ENCODE measurements at regions not wholly inside any gene's neighbourhood (a gene's known extent, or its start where the extent isn't known, plus 50 kb on each side); places are given as distances from the start of the nearest gene placed in this dataset.

GRCh38 chr7:41315764-41316163 is 387.1 kb downstream of the INHBA start:
- FAIRE-seq (no peak), DNase-seq (ENCODE audit: insufficient read length, low spot score) (no peak)

DNA sequence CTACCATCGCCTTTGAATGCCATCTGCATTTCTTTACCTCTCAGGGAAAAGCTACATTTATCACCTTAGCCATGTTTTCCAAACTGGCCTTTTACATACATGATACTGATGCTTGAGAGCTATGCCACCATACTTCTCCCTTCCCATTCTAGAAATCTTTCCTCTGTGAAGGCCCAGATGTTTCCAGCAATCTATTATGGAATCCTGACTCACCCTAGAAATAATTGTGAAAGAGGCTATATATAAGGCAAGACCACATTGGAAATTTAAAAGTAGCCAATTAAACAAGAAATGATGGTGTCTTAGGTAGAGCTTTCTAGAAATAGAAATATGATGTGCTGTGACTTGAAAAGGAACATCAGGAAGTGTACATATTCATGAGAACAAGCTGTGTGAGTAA is 389.7 kb downstream of the INHBA start:
- DNase-seq (ENCODE audit: insufficient read length, low spot score) (no peak), FAIRE-seq (no peak)

GRCh38 chr7:41312235-41312634 is 390.7 kb downstream of the INHBA start:
- FAIRE-seq (no peak), DNase-seq (ENCODE audit: insufficient read length, low spot score) (no peak)

DNA sequence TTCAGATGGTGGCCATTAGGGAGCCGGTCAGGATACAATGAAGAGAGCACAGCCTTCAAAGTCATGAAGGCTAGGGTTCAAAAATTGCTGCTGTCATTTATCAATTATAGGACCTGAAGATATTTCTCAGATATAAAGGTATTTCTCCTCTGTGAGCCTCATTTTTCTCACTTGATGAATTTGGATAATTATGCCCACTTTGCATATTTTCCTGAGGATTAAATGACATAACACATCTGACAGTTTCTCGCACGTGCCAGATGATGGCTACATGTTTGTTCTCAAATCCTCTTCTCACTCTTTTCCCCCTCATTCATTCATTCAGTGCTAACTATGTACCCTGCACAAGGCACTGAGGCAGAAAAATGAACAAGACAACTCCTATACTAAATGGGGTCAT is 391.6 kb downstream of the INHBA start:
- FAIRE-seq: no peak
- no peak for DNase-seq (ENCODE audit: insufficient read length, low spot score)

DNA sequence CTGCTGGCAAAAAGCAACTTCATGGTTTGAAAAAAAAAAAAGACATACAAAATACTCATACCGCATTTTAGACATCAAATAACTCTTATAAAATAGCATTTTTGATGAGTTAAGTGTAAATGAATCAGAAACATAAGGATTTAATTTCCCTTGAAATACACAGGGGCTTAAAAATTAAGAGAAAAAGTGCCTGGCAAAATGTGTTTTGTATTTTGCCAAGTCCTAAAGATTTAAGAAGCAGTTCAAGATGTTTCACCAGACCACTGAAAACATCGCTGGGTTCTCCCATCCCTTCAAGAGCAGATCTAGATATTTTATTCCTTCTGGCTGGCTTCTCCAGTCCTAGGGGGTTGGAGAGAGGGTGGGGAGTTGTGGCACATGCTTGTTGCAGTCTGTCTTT is 396.4 kb downstream of the INHBA start:
- no peak for FAIRE-seq
- no peak for DNase-seq (ENCODE audit: insufficient read length, low spot score)

DNA sequence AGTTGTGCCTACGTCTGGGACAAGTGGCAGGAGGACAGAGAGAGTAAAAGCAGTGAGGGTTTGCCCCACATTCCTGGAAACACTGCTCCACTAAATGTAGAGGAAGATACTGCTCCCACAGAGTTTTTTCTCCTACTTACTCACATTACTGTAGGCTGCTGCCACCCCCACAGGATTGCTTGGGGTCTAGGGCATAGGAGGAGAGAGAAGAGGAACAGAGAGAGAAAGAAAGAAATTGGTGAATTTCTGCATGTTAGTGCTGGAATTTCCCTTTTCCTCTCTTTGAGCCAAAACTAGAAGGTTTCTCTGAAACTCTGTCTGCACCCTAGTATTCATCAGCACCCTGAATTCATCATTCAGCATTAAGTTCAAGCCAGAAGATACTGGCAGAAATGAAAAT is 397.9 kb downstream of the INHBA start:
- DNase-seq (ENCODE audit: insufficient read length, low spot score): no peak
- no peak for FAIRE-seq

DNA sequence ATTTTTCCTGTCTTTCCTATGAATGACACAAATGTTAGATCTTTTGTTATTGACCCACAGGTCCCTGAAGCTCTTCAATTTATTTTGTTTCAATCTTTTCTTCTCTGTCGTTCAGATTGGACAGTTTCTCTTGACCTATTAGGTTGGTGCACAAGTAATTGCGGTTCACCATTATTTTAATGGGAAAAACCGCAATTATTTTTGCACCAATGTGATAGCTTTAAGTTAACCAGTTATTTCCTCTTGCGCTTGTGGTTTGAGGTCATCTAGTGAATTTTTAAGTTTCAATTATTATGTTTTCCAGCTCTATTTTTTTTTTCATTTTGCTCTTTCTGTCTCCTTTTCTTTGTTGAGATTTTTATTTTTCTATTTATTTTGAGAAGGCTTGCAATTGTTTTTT is 399.2 kb downstream of the INHBA start:
- DNase-seq (ENCODE audit: insufficient read length, low spot score) (no peak), FAIRE-seq (no peak)

GRCh38 chr7:41298409-41298808 is 404.5 kb downstream of the INHBA start:
- DNase-seq (ENCODE audit: insufficient read length, low spot score) (no peak), FAIRE-seq (no peak)

DNA sequence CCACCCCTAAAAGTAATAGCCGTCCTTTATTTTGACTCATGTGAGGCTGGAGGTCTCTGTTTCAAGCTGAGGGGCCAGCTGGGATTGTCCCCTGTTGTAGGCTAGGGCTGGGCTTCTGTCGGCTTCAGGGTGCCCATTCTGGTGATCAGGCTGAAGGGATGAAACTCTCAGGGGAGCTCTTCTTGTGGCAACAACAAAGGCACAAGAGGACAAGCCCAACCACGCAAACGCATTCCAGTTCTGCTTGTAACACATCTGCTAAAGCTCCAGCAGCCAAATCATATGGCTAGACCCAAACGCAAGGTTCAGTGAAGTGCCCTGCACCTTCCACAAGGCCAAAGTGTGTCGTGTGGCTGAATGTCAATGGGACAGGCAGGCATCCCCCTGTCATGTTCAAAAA is 405.7 kb downstream of the INHBA start:
- FAIRE-seq: no peak
- DNase-seq (ENCODE audit: insufficient read length, low spot score): no peak

DNA sequence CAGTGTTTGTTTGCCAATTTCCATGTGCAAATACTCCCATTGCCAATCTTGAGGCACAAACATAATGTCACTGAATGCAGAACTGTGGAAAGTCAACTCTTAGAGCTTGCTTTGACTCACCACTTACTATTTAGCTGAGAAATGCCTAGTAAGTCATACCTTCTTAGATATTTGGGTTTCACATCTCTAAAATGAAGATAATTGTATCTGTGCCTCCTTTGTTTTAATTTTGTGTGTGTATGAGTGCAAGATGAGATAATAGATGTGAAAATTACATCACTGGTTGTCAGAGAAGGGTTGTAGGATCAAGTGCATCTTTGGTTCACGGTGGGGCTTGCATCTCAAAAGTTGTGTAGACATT is 407.5 kb downstream of the INHBA start:
- no peak for FAIRE-seq
- no peak for DNase-seq (ENCODE audit: insufficient read length, low spot score)

DNA sequence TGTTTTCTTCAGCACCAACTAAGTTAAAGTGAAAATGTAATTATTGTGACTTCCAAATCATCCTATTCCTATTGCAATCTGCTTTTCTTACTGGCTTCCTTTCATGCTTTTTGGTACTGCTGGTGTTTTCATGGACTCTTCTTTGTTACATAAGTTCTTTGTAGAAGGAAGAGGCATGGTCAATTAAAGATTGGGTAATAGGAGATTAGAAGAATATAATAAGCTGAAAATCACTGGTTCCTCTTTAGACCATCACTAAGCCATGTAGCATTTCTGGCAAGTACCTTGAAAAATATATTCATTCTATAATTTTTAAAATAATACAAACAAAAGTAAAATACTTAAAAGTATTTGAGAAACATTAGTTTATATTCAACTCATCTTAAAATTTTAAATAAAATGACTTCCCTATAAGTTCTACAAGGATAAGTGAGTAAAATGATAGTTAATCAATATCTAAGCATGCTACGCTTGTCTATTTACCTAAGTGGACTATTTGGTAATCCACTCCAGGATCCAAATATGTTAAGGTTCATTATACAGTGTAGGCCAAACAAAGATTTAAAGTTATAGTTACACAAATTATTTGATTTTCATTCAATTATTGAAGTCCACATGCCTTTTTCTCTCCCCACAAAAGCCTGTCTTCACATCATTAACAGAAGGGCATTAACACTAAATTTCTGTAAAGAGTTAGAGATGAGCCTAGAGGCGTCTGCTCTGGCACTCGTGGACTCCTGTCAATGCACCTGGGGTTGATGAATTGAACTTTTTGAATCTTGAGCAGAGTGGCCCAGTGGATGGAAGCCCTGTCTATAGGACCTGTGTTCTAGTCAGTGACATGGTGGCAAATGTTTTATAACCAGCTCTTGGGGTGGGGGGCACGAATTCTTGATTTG is 408.1 kb downstream of the INHBA start:
- FAIRE-seq (no peak), DNase-seq (ENCODE audit: insufficient read length, low spot score) (no peak)

- DNase-seq (ENCODE audit: insufficient read length, low spot score) (no peak), FAIRE-seq (no peak)
Measured at GRCh38 chr7:41292487-41292886, 410.4 kb downstream of the INHBA start.

- no peak for DNase-seq (ENCODE audit: insufficient read length, low spot score)
- no peak for FAIRE-seq
Measured at GRCh38 chr7:41287559-41288335, 415.1 kb downstream of the INHBA start.

DNA sequence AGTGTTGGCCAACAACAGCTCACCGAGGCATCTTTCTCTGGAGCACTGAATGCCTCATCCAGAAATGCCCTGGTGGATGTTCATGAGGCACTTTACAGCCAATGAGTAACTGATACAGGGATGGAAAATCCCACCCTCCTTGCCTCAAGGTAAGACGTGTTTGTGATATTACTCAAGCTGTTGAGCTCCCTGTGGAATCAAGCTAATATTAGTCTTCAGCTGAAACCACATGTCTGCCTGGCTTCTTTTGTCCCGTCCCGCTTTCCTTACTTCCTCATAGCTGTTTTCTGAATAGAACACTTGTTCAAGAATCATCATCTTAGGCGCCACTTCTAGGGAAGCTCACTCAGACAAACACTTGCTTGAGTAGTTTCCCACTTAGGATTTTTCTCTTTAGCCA is 422.4 kb downstream of the INHBA start:
- DNase-seq (ENCODE audit: insufficient read length, low spot score) (no peak), FAIRE-seq (no peak)

DNA sequence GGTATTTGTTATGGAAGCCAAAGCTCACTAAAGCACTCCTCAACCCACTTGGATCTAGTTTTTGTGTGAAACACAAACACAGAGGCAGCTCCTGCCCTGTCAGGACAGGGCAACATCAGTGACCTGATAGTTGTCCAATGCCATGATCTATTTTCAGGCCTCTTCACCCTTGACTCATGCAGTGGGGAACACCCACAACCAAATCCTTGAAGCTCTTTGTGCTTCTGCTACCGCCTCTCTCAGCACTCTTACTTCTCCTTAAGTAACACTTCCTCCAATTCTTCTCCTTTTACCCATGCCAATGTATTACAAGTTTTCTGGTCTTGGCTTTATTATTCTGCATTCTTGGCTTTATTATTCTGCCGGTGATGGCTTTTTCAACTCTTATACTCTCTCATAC is 425.3 kb downstream of the INHBA start:
- DNase-seq (ENCODE audit: insufficient read length, low spot score) (no peak), FAIRE-seq (no peak)

- FAIRE-seq (no peak), DNase-seq (ENCODE audit: insufficient read length, low spot score) (no peak)
Measured at GRCh38 chr7:41275255-41275654, 427.6 kb downstream of the INHBA start.

- no peak for DNase-seq (ENCODE audit: insufficient read length, low spot score)
- FAIRE-seq: no peak
Measured at GRCh38 chr7:41274179-41274578, 428.7 kb downstream of the INHBA start.

DNA sequence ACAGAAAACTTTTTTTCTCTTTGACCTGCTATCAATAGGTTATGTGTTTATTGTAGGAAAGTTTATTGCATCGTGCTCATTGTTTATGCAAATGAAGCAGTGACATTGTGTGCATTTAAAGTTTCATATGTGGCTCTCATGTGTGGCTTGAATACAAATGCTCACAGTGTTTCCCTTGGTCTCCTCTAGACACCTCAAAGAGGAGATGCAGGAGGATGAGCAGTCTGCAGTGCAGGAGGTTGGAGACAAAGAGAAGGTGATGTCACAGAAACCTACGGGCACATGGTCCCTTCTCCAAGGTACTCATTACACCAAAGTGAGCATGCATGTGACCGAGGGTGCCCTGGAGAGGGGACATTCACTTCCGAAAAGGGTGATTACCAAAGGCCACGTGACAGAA is 430.2 kb downstream of the INHBA start:
- no peak for DNase-seq (ENCODE audit: insufficient read length, low spot score)
- FAIRE-seq: no peak

- FAIRE-seq: no peak
- no peak for DNase-seq (ENCODE audit: insufficient read length, low spot score)
Measured at GRCh38 chr7:41268878-41269277, 434.0 kb downstream of the INHBA start.

DNA sequence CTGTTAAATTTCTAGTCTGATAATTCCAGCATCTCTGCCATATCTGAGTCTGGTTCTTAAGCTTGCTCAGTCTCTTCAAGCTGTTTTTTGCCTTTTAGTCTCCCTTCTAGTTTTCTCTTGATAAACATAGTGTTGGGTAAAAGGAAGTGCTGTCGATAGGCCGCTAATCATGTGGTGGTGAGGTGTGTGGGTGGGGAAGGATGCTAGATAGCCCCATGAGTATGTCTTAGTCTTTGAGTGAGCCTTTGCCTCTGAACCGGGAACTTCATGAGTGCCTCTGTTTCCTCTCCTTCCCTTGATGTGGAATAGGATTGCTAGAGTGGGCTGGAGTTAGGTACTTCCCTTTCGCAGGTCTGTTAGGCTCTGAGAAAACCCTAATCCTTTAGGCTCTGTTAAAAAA is 441.8 kb downstream of the INHBA start:
- FAIRE-seq: no peak
- no peak for DNase-seq (ENCODE audit: insufficient read length, low spot score)

DNA sequence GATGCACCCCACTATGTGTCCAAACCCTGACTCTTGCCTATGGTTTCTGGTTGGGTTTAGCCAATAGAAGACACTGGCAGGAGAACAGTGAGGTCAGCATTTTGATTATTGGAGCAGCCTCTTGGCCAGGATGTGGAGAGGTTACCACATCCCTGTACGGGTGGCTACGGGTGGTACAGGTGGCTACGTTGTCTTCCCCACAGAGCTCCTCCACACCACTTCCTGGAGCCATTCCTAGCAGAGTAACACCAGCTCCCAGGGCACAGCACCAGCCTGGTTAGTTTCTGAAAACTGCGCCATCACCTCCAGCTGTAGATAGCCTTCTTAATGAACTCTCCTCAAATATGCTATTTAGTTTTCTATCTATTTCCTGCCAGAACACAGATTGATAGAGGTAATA is 445.2 kb downstream of the INHBA start:
- FAIRE-seq: no peak
- no peak for DNase-seq (ENCODE audit: insufficient read length, low spot score)
